Smooth muscle cell (in vitro differentiated cells): ENCODE measurements at regions not wholly inside any gene's neighbourhood (a gene's known extent, or its start where the extent isn't known, plus 50 kb on each side); places are given as distances from the start of the nearest gene placed in this dataset.
"Not testable (repeated sequence)": the region's sequence is repeated elsewhere in the genome, so short reads cannot be mapped to it uniquely, and the experiment has no call there.

Experiments used
- DNase-seq: peaks from one replicate; lab custom pipeline; 2025; ENCODE audit not compliant: unreplicated experiment; lab: John Stamatoyannopoulos, UW
- H2AFZ ChIP-seq: fragments of 200-600 bp; sonication (generic); 2 replicates; pipeline ENCODE4 v1.6.0; 2016; ENCODE audit warnings: antibody characterized with exemption, low read depth, mild to moderate bottlenecking
- H3F3A ChIP-seq: fragments of 200-600 bp; sonication (generic); 2 replicates; pipeline ENCODE4 v1.6.0; 2017; ENCODE audit warnings: antibody characterized with exemption, low read depth
- H3K27ac ChIP-seq: fragments of 200-600 bp; sonication (generic); 2 replicates; pipeline ENCODE4 v1.5.1; 2016; ENCODE audit warnings: low read depth, mild to moderate bottlenecking
- H3K27me3 ChIP-seq: fragments of 200-600 bp; sonication (generic); 2 replicates; pipeline ENCODE4 v1.6.1; 2016; ENCODE audit warnings: low read depth, mild to moderate bottlenecking
- H3K36me3 ChIP-seq: fragments of 200-600 bp; sonication (generic); 2 replicates; pipeline ENCODE4 v1.5.1; 2016; ENCODE audit warnings: low read depth
- H3K4me1 ChIP-seq: fragments of 200-600 bp; sonication (generic); 2 replicates; pipeline ENCODE4 v1.5.1; 2016; ENCODE audit warnings: low read depth
- H3K4me2 ChIP-seq: fragments of 200-600 bp; sonication (generic); 2 replicates; pipeline ENCODE4 v1.6.0; 2016; ENCODE audit warnings: mild to moderate bottlenecking
- H3K4me3 ChIP-seq: fragments of 200-600 bp; sonication (generic); 2 replicates; pipeline ENCODE4 v1.5.1; 2016; ENCODE audit warnings: mild to moderate bottlenecking
- H3K79me2 ChIP-seq: fragments of 200-600 bp; sonication (generic); 2 replicates; pipeline ENCODE4 v1.6.0; 2016; ENCODE audit warnings: low read depth, mild to moderate bottlenecking
- H3K9ac ChIP-seq: fragments of 200-600 bp; sonication (generic); 2 replicates; pipeline ENCODE4 v1.6.0; 2016; ENCODE audit warnings: low read depth
- H3K9me3 ChIP-seq: fragments of 200-600 bp; sonication (generic); replicated peaks from 2 replicates; pipeline ENCODE4 v1.5.1; 2016; ENCODE audit warnings: low read depth
- H4K20me1 ChIP-seq: fragments of 200-600 bp; sonication (generic); 2 replicates; pipeline ENCODE4 v1.6.0; 2016; ENCODE audit warnings: low read depth
- WGBS: methylation state at CpG from one replicate; pipeline ENCODE4 v1.1.7; 2016; ENCODE audit warnings: low lambda C conversion rate; 5-methylcytosine and 5-hydroxymethylcytosine counted together
- TF ChIP-seq, protein P1 (sequence below): fragments of 200-600 bp; sonication (generic); IDR thresholded peaks from 2 replicates; pipeline ENCODE4 v1.5.1; 2017; ENCODE audit warnings: borderline replicate concordance, mild to moderate bottlenecking, antibody characterized with exemption; ENCODE audit not compliant: insufficient read depth, poor library complexity, severe bottlenecking

DNA sequence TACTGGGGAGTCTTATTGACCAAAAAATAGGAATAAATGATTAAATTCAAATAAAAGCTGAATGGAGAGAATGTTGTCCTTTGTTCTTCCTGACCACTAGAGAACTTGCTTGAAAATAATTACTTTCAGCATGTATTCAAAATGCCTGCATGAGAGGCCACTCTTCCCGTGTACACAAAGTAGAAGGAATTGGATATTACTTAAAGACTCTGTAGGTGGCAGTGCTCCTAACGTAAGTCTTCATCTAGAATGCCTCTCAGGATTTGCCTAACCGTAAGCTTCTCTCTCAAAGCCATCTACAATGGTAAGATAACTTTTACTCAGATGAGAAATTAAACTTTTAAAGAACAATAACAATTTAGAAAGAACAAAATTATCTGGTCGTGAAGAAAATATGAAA is 620.0 kb upstream of the CCNG1 start:
- H3K9ac ChIP-seq: no peak overlapping the region
- H3K9me3 ChIP-seq: no peaks in the 10 kb centered on the region
- H2AFZ ChIP-seq: no peak overlapping the region
- no peak overlapping the region for H3K4me3 ChIP-seq
- no peaks in the 10 kb centered on the region for H3F3A ChIP-seq
- H3K79me2 ChIP-seq: no peaks in the 10 kb centered on the region
- no peaks in the 10 kb centered on the region for H4K20me1 ChIP-seq
- H3K36me3 ChIP-seq: no peaks in the 10 kb centered on the region
- H3K27me3 ChIP-seq: no peaks in the 10 kb centered on the region
- TF ChIP-seq, protein P1, sequence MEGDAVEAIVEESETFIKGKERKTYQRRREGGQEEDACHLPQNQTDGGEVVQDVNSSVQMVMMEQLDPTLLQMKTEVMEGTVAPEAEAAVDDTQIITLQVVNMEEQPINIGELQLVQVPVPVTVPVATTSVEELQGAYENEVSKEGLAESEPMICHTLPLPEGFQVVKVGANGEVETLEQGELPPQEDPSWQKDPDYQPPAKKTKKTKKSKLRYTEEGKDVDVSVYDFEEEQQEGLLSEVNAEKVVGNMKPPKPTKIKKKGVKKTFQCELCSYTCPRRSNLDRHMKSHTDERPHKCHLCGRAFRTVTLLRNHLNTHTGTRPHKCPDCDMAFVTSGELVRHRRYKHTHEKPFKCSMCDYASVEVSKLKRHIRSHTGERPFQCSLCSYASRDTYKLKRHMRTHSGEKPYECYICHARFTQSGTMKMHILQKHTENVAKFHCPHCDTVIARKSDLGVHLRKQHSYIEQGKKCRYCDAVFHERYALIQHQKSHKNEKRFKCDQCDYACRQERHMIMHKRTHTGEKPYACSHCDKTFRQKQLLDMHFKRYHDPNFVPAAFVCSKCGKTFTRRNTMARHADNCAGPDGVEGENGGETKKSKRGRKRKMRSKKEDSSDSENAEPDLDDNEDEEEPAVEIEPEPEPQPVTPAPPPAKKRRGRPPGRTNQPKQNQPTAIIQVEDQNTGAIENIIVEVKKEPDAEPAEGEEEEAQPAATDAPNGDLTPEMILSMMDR: no peak
- H3K4me1 ChIP-seq: no peaks in the 10 kb centered on the region
- no peak for DNase-seq
- no peak overlapping the region for H3K4me2 ChIP-seq
- WGBS: 74% methylated on average over 4 of the region's 4 CpGs
- H3K27ac ChIP-seq: no peak overlapping the region

DNA sequence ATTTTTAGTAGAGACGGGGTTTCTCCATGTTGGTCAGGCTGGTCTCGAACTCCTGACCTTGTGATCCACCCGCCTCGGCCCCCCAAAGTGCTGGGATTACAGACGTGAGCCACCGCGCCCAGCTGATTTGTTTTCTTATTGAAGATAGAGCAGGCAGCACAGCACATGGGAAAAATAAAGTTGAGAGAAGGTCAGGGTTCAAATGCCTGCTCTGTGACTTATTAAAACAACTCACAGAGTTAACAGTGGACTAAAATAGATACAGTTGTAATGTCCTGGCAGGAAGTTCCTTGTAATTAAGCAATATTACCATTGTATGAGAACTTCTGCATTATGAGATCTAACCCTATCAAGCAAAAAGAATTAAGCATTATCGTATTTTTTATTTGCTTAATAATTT is 615.7 kb upstream of the CCNG1 start:
- not testable (repeated sequence) for H3F3A ChIP-seq, H3K27ac ChIP-seq, H4K20me1 ChIP-seq, H3K9ac ChIP-seq, H3K36me3 ChIP-seq, H3K9me3 ChIP-seq, H3K79me2 ChIP-seq, DNase-seq, H3K27me3 ChIP-seq, H3K4me2 ChIP-seq, H3K4me1 ChIP-seq, H2AFZ ChIP-seq, H3K4me3 ChIP-seq
- 91% methylated on average over 8 of the region's 8 CpGs for WGBS

DNA sequence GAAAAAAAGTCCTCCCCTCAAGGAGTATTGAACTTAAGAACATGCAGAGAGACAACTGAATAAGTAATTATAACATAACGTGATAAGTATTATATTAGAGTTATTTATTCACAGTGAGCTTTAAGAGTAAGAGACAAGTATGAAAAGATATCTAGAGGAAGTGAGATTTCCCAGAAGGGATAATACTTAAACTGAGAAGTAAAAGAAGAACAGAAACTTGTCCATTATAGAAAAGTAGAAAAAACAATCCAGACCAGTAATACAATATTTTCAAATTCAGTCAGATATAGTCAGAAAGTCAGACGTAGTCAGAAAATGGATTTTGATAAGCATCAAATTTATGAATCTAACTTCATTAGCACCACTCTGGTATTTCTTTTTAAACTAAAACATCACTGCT is 613.0 kb upstream of the CCNG1 start:
- no peaks in the 10 kb centered on the region for H3K27me3 ChIP-seq
- no peaks in the 10 kb centered on the region for H3K79me2 ChIP-seq
- H4K20me1 ChIP-seq: no peaks in the 10 kb centered on the region
- WGBS: 94% methylated on average over 2 of the region's 2 CpGs
- H3K9me3 ChIP-seq: no peaks in the 10 kb centered on the region
- H3K36me3 ChIP-seq: no peaks in the 10 kb centered on the region
- no peak for DNase-seq
- H3K9ac ChIP-seq: no peak overlapping the region
- no peak overlapping the region for H3K4me2 ChIP-seq
- no peak overlapping the region for H2AFZ ChIP-seq
- no peak overlapping the region for H3K27ac ChIP-seq
- no peaks in the 10 kb centered on the region for H3F3A ChIP-seq
- no peak overlapping the region for H3K4me3 ChIP-seq
- no peaks in the 10 kb centered on the region for H3K4me1 ChIP-seq
- TF ChIP-seq, protein P1: no peak

DNA sequence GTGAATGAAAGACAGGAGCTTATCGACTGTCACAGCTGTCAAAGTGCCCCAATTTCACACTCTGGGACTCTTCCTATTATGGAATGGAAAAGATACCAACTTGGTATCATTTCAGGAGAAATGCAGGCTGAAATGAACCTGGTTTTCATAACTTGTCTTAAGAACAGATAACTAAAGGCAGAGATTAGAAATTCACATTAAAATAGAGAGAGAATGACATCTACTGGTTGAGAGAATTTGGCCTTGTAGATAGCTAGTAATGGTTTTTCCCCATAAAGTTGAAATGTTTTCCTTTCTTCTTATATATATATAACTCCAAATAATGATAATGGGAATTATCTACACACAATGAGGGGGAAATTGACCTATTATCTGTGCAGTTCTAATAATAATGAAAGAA is 600.2 kb upstream of the CCNG1 start:
- DNase-seq: no peak
- TF ChIP-seq, protein P1: no peak
- Histone ChIP-seq H3K9ac (no peak overlapping the region), H3K4me2 (no peak overlapping the region), H3K4me3 (no peak overlapping the region), H4K20me1 (no peaks in the 10 kb centered on the region), H3K27ac (no peak overlapping the region), H3K9me3 (no peaks in the 10 kb centered on the region), H2AFZ (no peak overlapping the region), H3K27me3 (no peaks in the 10 kb centered on the region), H3K36me3 (no peaks in the 10 kb centered on the region), H3K4me1 (no peaks in the 10 kb centered on the region), H3K79me2 (no peaks in the 10 kb centered on the region), H3F3A (no peaks in the 10 kb centered on the region)
- 84% methylated on average over 1 of the region's 1 CpG for WGBS
